HL-60 (cell line): ENCODE measurements at regions not wholly inside any gene's neighbourhood (a gene's known extent, or its start where the extent isn't known, plus 50 kb on each side); places are given as distances from the start of the nearest gene placed in this dataset.

Experiments used
- DNase-seq, 2 experiments: peaks; one replicate each; pipeline ENCODE4 v3.0.0-alpha.2; 2010 to 2020; ENCODE audit warnings: low read depth in 1 of 2, low spot score in 1 of 2
- H3K27ac ChIP-seq: fragments of 250-450 bp; sonication (Bioruptor Pico); replicated peaks from 2 replicates; pipeline ENCODE4 v1.5.1; 2020; ENCODE audit warnings: mild to moderate bottlenecking, moderate library complexity
- H3K27me3 ChIP-seq: fragments of 250-450 bp; sonication (Bioruptor Pico); 2 replicates; pipeline ENCODE4 v1.5.1; 2021; ENCODE audit warnings: mild to moderate bottlenecking, moderate library complexity; ENCODE audit not compliant: insufficient read depth, poor library complexity, severe bottlenecking
- H3K4me3 ChIP-seq: replicated peaks from 2 replicates; pipeline ENCODE4 v1.5.1; 2011; ENCODE audit warnings: mild to moderate bottlenecking, control low read depth, low read length; ENCODE audit not compliant: insufficient read depth
- GABPA ChIP-seq: IDR thresholded peaks from 2 replicates; pipeline ENCODE4 v1.6.1; 2012; ENCODE audit warnings: low read depth
- POLR2AphosphoS5 ChIP-seq: IDR thresholded peaks from 2 replicates; pipeline ENCODE4 v1.6.1; 2012; ENCODE audit warnings: low read depth
- SPI1 ChIP-seq: IDR thresholded peaks from 2 replicates; pipeline ENCODE4 v1.6.1; 2012; ENCODE audit warnings: low read depth, mild to moderate bottlenecking, borderline replicate concordance
- TF ChIP-seq, protein P1 (sequence below): IDR thresholded peaks from 2 replicates; pipeline ENCODE4 v1.6.1; 2012; ENCODE audit warnings: low read depth; ENCODE audit not compliant: insufficient replicate concordance
- TF ChIP-seq, protein P2 (sequence below): IDR thresholded peaks from one replicate; pipeline ENCODE4 v1.5.1; 2011; ENCODE audit warnings: low read length, control low read depth, inconsistent platforms; ENCODE audit not compliant: insufficient read depth

DNA sequence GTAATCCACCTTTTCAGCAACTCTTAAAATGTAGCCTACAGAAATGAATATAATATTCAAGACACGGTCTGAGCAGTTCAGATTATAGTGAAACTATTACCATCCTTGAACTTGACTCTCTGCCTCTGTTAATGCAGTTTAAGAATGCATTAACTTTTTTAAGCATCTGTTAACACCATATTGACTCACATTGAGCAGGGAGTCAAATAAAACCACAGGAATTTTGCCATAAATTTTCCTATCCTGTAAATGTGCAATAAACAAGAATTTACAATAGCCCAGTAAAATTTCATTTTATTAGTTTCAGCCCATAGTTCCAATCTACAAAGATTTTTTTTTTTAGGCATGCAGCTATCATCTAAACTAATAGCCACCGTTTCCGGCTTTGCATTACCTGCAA lies 239.2 kb upstream of the DEFB112 start:
- no peak overlapping the region for H3K4me3 ChIP-seq
- TF ChIP-seq POLR2AphosphoS5 (no peak), SPI1 (no peak), GABPA (no peak)
- TF ChIP-seq, protein P1, sequence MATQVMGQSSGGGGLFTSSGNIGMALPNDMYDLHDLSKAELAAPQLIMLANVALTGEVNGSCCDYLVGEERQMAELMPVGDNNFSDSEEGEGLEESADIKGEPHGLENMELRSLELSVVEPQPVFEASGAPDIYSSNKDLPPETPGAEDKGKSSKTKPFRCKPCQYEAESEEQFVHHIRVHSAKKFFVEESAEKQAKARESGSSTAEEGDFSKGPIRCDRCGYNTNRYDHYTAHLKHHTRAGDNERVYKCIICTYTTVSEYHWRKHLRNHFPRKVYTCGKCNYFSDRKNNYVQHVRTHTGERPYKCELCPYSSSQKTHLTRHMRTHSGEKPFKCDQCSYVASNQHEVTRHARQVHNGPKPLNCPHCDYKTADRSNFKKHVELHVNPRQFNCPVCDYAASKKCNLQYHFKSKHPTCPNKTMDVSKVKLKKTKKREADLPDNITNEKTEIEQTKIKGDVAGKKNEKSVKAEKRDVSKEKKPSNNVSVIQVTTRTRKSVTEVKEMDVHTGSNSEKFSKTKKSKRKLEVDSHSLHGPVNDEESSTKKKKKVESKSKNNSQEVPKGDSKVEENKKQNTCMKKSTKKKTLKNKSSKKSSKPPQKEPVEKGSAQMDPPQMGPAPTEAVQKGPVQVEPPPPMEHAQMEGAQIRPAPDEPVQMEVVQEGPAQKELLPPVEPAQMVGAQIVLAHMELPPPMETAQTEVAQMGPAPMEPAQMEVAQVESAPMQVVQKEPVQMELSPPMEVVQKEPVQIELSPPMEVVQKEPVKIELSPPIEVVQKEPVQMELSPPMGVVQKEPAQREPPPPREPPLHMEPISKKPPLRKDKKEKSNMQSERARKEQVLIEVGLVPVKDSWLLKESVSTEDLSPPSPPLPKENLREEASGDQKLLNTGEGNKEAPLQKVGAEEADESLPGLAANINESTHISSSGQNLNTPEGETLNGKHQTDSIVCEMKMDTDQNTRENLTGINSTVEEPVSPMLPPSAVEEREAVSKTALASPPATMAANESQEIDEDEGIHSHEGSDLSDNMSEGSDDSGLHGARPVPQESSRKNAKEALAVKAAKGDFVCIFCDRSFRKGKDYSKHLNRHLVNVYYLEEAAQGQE = no peak
- TF ChIP-seq, protein P2, sequence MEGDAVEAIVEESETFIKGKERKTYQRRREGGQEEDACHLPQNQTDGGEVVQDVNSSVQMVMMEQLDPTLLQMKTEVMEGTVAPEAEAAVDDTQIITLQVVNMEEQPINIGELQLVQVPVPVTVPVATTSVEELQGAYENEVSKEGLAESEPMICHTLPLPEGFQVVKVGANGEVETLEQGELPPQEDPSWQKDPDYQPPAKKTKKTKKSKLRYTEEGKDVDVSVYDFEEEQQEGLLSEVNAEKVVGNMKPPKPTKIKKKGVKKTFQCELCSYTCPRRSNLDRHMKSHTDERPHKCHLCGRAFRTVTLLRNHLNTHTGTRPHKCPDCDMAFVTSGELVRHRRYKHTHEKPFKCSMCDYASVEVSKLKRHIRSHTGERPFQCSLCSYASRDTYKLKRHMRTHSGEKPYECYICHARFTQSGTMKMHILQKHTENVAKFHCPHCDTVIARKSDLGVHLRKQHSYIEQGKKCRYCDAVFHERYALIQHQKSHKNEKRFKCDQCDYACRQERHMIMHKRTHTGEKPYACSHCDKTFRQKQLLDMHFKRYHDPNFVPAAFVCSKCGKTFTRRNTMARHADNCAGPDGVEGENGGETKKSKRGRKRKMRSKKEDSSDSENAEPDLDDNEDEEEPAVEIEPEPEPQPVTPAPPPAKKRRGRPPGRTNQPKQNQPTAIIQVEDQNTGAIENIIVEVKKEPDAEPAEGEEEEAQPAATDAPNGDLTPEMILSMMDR = no peak
- DNase-seq = no peak
- no peaks in the 10 kb centered on the region for H3K27me3 ChIP-seq
- H3K27ac ChIP-seq = no peak overlapping the region

DNA sequence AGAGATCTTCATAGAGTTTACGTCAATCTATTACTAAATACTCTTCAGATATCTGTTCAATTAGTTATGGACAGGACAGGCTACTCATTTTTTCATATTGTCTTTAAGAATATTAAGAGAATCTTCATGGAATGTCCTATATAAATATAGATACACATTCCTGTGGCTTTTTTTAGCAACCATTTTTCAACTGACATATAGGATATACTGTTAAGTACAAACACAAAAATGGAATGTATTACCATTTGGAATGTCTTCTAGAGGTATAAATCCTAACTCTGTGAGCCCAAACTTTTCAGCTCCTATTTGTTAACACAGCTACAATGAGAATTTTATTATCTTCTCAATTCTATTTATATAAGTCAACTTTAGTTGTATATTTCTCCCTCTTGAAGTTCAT lies 239.6 kb upstream of the DEFB112 start:
- no peaks in the 10 kb centered on the region for H3K27me3 ChIP-seq
- H3K4me3 ChIP-seq = no peak overlapping the region
- DNase-seq = no peak
- no peak overlapping the region for H3K27ac ChIP-seq
- TF ChIP-seq GABPA = no peak
- TF ChIP-seq, protein P2 = no peak
- no peak for TF ChIP-seq SPI1
- no peak for TF ChIP-seq POLR2AphosphoS5
- TF ChIP-seq, protein P1 = no peak

DNA sequence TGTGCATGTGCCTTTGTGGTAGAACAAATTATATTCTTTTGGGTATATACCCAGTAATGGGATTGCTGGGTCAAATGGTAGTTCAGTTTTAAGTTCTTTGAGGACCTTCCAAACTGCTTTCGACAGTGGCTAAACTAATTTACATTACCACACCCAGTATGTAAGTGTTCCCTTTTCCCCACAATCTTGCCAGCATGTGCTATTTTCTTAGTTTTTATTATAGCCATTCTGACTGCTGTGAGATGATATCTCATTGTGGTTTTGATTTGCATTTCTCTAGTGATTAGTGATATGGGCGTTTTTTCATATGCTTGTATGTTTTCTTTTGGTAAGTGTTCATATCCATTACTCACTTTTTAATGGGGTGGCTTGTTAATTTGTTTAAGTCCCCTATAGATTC lies 251.6 kb upstream of the DEFB112 start:
- Histone ChIP-seq H3K27ac (no peak overlapping the region), H3K27me3 (no peaks in the 10 kb centered on the region), H3K4me3 (no peak overlapping the region)
- DNase-seq = no peak
- no peak for TF ChIP-seq GABPA
- TF ChIP-seq POLR2AphosphoS5 = no peak
- TF ChIP-seq, protein P1 = no peak
- no peak for TF ChIP-seq SPI1
- TF ChIP-seq, protein P2 = no peak
